ENCODE measurements at regions not wholly inside any gene's neighbourhood (a gene's known extent, or its start where the extent isn't known, plus 50 kb on each side); places are given as distances from the start of the nearest gene placed in this dataset.

DNA sequence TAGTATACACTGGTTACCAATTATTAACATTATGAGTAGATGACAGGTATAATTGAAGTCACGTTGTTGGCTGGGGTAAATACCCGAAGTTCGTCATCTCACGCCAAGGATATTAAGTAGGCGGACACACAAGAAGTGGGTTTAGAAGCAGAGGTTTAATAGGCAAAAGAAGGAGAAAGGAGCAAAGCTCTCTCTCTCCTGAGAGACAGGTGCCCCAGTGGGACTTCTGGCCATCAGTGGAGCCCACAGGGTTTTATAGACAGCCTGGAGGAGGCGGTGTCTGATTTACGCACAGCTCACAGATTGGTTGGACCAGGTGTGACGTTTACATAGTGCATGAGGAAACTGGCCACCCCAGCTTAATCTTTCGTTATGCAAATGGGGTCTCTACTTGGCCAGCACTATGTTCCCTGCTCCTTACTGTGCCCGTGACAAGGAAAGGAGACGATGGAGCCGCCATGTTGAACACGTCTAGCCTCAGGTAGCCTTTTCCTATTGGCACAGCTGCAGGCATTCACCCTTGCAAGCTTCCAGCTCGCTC lies 128.8 kb upstream of the KYNU start:
- Histone ChIP-seq H3K36me3 (ENCODE audit: insufficient read depth, low read length) (no peaks in the 10 kb centered on the region), H3K4me1 (ENCODE audit: insufficient read depth, low read length) (no peaks in the 10 kb centered on the region), H3K9me3 (ENCODE audit: low read depth, low read length) (no peaks in the 10 kb centered on the region), H3K4me3 (ENCODE audit: insufficient read depth, low read length) (no peak overlapping the region), H3K27ac (ENCODE audit: low read depth, low read length) (no peak overlapping the region), H4K20me1 (ENCODE audit: insufficient read depth, low read length) (no peaks in the 10 kb centered on the region), H3K4me2 (ENCODE audit: insufficient read depth, low read length) (no peak overlapping the region), H3K27me3 (ENCODE audit: insufficient read depth, low read length) (no peaks in the 10 kb centered on the region), H3K79me2 (ENCODE audit: insufficient read depth, low read length) (no peaks in the 10 kb centered on the region), H2AFZ (ENCODE audit: low read length) (no peak overlapping the region)
- TF ChIP-seq CTCF (IDR thresholded peaks at IDR 0.05; ENCODE audit: extremely low read depth, low read depth, low read length): no peak
- no peak for DNase-seq (ENCODE audit: insufficient read length, low spot score, missing footprints)

DNA sequence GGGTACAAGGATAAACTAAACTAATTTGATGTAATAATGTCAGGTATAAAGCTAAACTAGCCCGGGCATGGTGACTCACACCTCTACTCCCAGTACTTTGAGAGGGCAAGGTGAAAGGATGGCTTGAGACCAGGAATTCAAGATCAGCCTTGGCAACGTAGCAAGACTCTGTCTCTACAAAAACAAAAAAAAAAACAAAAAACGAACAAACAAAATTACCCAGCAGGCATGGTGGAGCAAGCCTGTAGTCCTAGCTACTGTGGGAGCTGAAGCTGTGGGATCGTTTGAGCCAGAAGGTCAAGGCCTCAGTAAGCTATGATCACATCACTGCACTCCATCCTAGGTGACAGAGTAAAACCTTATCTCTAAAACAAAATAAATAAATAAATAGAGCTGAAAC lies 131.8 kb upstream of the KYNU start:
- Histone ChIP-seq H3K4me2 (ENCODE audit: insufficient read depth, low read length) (no peak overlapping the region), H3K79me2 (ENCODE audit: insufficient read depth, low read length) (no peaks in the 10 kb centered on the region), H3K27ac (ENCODE audit: low read depth, low read length) (no peak overlapping the region), H3K9me3 (ENCODE audit: low read depth, low read length) (no peaks in the 10 kb centered on the region), H2AFZ (ENCODE audit: low read length) (no peak overlapping the region), H3K4me3 (ENCODE audit: insufficient read depth, low read length) (no peak overlapping the region), H4K20me1 (ENCODE audit: insufficient read depth, low read length) (no peaks in the 10 kb centered on the region), H3K36me3 (ENCODE audit: insufficient read depth, low read length) (no peaks in the 10 kb centered on the region), H3K4me1 (ENCODE audit: insufficient read depth, low read length) (no peaks in the 10 kb centered on the region), H3K27me3 (ENCODE audit: insufficient read depth, low read length) (no peaks in the 10 kb centered on the region)
- no peak for TF ChIP-seq CTCF (IDR thresholded peaks at IDR 0.05; ENCODE audit: extremely low read depth, low read depth, low read length)
- DNase-seq (ENCODE audit: insufficient read length, low spot score, missing footprints): no peak

DNA sequence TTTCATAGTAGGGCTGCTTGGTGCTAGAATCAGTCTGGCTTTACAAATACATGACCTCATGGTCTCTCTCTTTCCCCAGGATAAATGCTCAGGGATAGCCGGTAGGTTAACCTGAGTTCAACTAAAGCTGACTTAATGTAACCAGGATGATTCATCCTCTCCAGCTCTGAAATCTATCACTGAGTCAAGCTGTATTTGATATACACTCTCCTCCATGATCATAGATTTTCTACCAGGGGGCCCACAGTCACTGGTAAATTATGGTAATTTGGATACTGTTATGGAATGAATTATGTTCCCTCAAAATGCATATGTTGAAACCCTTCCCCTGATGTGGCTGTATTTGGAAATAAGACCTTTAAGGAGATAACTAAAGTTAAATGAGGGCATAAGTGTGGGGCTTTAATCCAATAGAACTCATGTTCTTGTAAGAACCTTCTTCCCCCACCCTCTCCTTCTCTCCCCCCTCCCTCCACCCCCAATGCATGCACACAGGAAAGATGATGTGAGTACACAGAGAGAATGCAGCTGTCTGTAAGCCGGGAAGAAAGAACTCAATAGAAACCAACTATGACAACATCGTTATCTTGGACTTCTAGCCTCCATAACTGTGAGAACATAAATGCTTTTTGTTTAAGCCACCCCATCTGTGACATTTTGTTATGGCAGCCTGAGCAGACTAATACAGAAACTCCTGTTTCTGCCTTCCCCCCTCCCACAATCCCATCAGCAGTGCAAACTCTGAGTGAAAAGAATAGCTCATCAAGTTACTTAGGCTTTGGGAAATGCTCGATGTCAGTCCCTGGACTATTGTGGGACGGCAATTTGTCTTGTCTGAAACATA lies 134.9 kb upstream of the KYNU start:
- Histone ChIP-seq H3K4me1 (ENCODE audit: insufficient read depth, low read length) (no peaks in the 10 kb centered on the region), H3K36me3 (ENCODE audit: insufficient read depth, low read length) (no peaks in the 10 kb centered on the region), H3K4me2 (ENCODE audit: insufficient read depth, low read length) (no peak overlapping the region), H3K4me3 (ENCODE audit: insufficient read depth, low read length) (no peak overlapping the region), H3K9me3 (ENCODE audit: low read depth, low read length) (no peaks in the 10 kb centered on the region), H3K27me3 (ENCODE audit: insufficient read depth, low read length) (no peaks in the 10 kb centered on the region), H3K79me2 (ENCODE audit: insufficient read depth, low read length) (no peaks in the 10 kb centered on the region), H2AFZ (ENCODE audit: low read length) (no peak overlapping the region), H3K27ac (ENCODE audit: low read depth, low read length) (peak overlapping the region; percentile 59), H4K20me1 (ENCODE audit: insufficient read depth, low read length) (no peaks in the 10 kb centered on the region)
- no peak for TF ChIP-seq CTCF (IDR thresholded peaks at IDR 0.05; ENCODE audit: extremely low read depth, low read depth, low read length)
- no peak for DNase-seq (ENCODE audit: insufficient read length, low spot score, missing footprints)

GRCh38 chr2:142741764-142742269 lies 135.6 kb upstream of the KYNU start:
- no peak for TF ChIP-seq CTCF (IDR thresholded peaks at IDR 0.05; ENCODE audit: extremely low read depth, low read depth, low read length)
- H3K36me3 ChIP-seq (ENCODE audit: insufficient read depth, low read length): no peaks in the 10 kb centered on the region
- no peaks in the 10 kb centered on the region for H3K4me1 ChIP-seq (ENCODE audit: insufficient read depth, low read length)
- DNase-seq (ENCODE audit: insufficient read length, low spot score, missing footprints): no peak
- H2AFZ ChIP-seq (ENCODE audit: low read length): no peak overlapping the region
- peak overlapping the region; percentile 59 for H3K27ac ChIP-seq (ENCODE audit: low read depth, low read length)
- no peak overlapping the region for H3K4me3 ChIP-seq (ENCODE audit: insufficient read depth, low read length)
- no peaks in the 10 kb centered on the region for H3K9me3 ChIP-seq (ENCODE audit: low read depth, low read length)
- H3K4me2 ChIP-seq (ENCODE audit: insufficient read depth, low read length): no peak overlapping the region
- H3K27me3 ChIP-seq (ENCODE audit: insufficient read depth, low read length): no peaks in the 10 kb centered on the region
- H3K79me2 ChIP-seq (ENCODE audit: insufficient read depth, low read length): no peaks in the 10 kb centered on the region
- H4K20me1 ChIP-seq (ENCODE audit: insufficient read depth, low read length): no peaks in the 10 kb centered on the region

Data from osteoblast (primary cell).